Karpas-422 (cell line): ENCODE measurements at regions not wholly inside any gene's neighbourhood (a gene's known extent, or its start where the extent isn't known, plus 50 kb on each side); places are given as distances from the start of the nearest gene placed in this dataset.
A peak's percentile ranks its signal among the peaks of the same experiment; 100 is the strongest.

ENCODE experiments used
- DNase-seq: peaks from one replicate; pipeline ENCODE4 v3.0.0-alpha.2; 2015
- H2AFZ ChIP-seq: fragments of 200-600 bp; sonication (generic); 2 replicates; pipeline ENCODE4 v1.6.1; 2014; ENCODE audit warnings: antibody characterized with exemption, low read length, mixed read lengths
- H3K27ac ChIP-seq: fragments of 200-600 bp; sonication (generic); 2 replicates; pipeline ENCODE4 v1.5.1; 2014; ENCODE audit warnings: mild to moderate bottlenecking, low read length, moderate library complexity
- H3K27me3 ChIP-seq: fragments of 200-600 bp; sonication (generic); 2 replicates; pipeline ENCODE4 v1.6.1; 2014; ENCODE audit warnings: low read length, mixed read lengths
- H3K36me3 ChIP-seq: fragments of 200-600 bp; sonication (generic); 2 replicates; pipeline ENCODE4 v1.6.1; 2014; ENCODE audit warnings: low read length, mixed read lengths; ENCODE audit not compliant: insufficient read depth
- H3K4me1 ChIP-seq: fragments of 200-600 bp; sonication (generic); 2 replicates; pipeline ENCODE4 v1.6.1; 2014; ENCODE audit warnings: mild to moderate bottlenecking, low read length, mixed read lengths
- H3K4me2 ChIP-seq: fragments of 200-600 bp; sonication (generic); 2 replicates; pipeline ENCODE4 v1.6.1; 2014; ENCODE audit warnings: low read length, low read depth, mild to moderate bottlenecking; ENCODE audit not compliant: poor library complexity, severe bottlenecking
- H3K4me3 ChIP-seq: fragments of 200-600 bp; sonication (generic); 2 replicates; pipeline ENCODE4 v1.5.1; 2014; ENCODE audit warnings: mild to moderate bottlenecking, antibody characterized with exemption, low read length, mixed read lengths
- H3K79me2 ChIP-seq: fragments of 200-600 bp; sonication (generic); 2 replicates; pipeline ENCODE4 v1.6.1; 2014; ENCODE audit warnings: mild to moderate bottlenecking, low read length, mixed read lengths
- H3K9ac ChIP-seq: fragments of 200-600 bp; sonication (generic); 2 replicates; pipeline ENCODE4 v1.6.0; 2014; ENCODE audit warnings: low read length
- H3K9me2 ChIP-seq: fragments of 200-600 bp; sonication (generic), shearing (Covaris generic); replicated peaks from 2 replicates; pipeline ENCODE4 v1.6.0; 2014; ENCODE audit warnings: mild to moderate bottlenecking, low read length, moderate library complexity; ENCODE audit not compliant: insufficient read depth
- H3K9me3 ChIP-seq: fragments of 300-700, 200-600 bp; sonication (generic); 2 replicates; pipeline ENCODE4 v1.6.1; 2014; ENCODE audit warnings: low read length, mixed read lengths
- H4K20me1 ChIP-seq: fragments of 200-600 bp; sonication (generic); 2 replicates; pipeline ENCODE4 v1.6.1; 2014; ENCODE audit warnings: mild to moderate bottlenecking, antibody characterized with exemption, low read length, low read depth; ENCODE audit not compliant: insufficient read depth

DNA sequence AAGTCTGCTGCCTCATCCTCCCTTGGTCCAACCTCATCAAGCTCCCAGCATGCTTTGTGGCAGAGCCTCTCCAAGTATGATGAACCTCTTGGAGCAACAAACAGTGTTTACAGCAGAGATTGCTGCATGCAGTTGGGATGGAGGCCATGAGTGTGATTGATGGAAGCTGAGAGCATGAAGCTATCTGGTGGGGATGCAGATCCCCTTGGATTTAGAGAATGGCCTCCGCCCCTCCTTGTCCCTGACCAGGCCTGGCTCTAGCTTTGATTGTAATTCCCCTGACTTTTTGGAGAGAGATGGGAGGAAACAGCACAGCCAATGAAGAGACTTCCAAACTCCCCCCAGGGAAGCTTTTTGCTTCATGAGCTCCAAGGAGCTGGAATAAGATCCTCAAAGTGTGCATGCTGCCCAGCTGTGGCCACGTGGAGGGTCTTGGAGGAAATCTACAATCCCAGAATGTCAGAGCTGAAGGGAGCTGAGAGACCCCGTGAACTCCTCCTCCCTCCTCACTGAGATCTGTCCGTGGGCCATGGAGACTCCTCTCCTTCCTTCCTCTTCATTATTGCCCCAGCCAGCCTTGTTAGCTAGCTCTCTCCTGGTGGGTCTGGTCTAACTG lies 165.3 kb upstream of the USP24 start:
- Histone ChIP-seq H3K9ac (no peak overlapping the region), H3K4me3 (no peak overlapping the region), H3K36me3 (no peaks in the 10 kb centered on the region), H3K4me1 (no peaks in the 10 kb centered on the region), H4K20me1 (no peaks in the 10 kb centered on the region), H3K4me2 (no peak overlapping the region), H3K27me3 (no peaks in the 10 kb centered on the region), H3K9me2 (no peaks in the 10 kb centered on the region), H3K79me2 (no peaks in the 10 kb centered on the region), H3K9me3 (no peaks in the 10 kb centered on the region), H3K27ac (no peak overlapping the region), H2AFZ (no peak overlapping the region)
- DNase-seq = no peak

DNA sequence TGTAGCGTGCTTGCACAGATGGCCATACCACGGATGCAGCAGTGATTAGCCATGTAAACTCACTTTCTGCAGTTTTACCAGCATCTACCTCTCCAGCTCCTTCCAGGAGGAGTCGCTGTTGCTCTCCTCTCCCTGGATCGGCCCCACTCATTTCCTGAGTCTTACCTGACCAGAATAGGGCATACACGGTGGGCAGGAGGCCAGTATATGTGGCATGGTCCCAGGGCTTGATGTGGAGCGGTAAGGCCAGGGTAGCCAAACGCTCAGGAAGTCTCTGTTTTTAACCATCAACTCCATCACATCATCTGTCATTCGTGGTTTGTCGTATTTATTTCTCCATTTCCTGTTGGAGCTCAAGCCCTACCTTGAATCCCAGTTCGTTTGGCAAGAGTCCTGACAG lies 163.4 kb upstream of the USP24 start:
- no peak overlapping the region for H3K4me2 ChIP-seq
- H3K9me2 ChIP-seq = no peaks in the 10 kb centered on the region
- no peaks in the 10 kb centered on the region for H3K4me1 ChIP-seq
- DNase-seq = peak; percentile 73
- H3K27me3 ChIP-seq = no peaks in the 10 kb centered on the region
- H3K9me3 ChIP-seq = no peaks in the 10 kb centered on the region
- H4K20me1 ChIP-seq = no peaks in the 10 kb centered on the region
- H3K27ac ChIP-seq = no peak overlapping the region
- H3K79me2 ChIP-seq = no peaks in the 10 kb centered on the region
- H3K9ac ChIP-seq = no peak overlapping the region
- no peak overlapping the region for H3K4me3 ChIP-seq
- H3K36me3 ChIP-seq = no peaks in the 10 kb centered on the region
- H2AFZ ChIP-seq = no peak overlapping the region

DNA sequence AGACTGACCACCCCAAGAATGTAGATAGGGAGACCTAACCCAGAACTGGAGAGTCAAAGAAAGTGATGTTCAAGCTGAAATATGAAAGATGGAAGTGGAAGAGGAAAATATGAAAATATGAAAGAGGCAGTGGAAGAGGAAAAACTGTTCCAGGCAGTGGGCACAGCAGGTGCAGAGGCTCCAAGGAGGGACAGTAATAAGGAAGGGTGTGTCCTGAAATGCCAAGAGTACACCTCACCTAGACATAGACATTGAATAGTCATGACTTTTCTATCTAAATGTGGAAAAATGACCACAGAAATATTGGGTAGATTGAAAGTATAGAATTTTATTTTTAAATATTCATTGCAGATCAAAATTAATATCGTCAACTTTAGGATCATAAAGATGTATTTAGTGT lies 161.7 kb upstream of the USP24 start:
- Histone ChIP-seq H3K9ac (no peak overlapping the region), H3K27me3 (no peaks in the 10 kb centered on the region), H3K27ac (no peak overlapping the region), H3K4me3 (no peak overlapping the region), H3K4me2 (no peak overlapping the region), H4K20me1 (no peaks in the 10 kb centered on the region), H3K4me1 (no peaks in the 10 kb centered on the region), H3K9me3 (no peaks in the 10 kb centered on the region), H3K36me3 (no peaks in the 10 kb centered on the region), H3K9me2 (0 out of 2 replicates have a peak, but pooled peaks cover 3% of the 10 kb centered on the region), H3K79me2 (no peaks in the 10 kb centered on the region), H2AFZ (no peak overlapping the region)
- DNase-seq = no peak

DNA sequence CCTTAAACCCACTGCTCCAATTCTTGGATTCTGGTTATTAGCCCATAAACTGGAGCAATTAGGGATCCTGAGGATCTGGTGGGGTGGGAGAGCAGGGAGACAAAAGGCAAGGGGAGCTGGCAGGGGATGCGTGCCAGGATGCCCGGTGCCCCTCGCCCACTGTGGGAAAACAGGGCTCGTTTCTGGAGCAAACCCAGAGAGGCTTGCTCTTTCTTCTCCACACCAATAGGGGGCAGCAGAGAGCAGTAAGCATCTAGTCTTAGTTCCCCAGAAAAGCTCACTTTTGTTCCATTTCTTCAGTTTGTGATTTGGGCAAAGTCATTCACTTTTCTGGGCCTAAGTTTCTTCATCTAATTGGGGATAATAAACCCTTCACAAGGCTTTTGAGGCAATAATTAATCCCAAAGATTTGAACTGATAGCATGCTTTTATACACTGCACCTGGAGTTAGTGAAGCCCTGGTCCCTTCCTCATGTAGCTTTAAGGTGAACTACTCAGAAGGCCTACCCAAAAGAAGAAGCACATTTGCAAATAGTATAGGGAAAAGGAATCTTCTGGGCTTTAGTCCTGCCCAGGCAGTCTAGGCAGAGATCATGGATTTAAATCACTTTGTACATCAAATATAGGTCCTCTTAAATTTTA lies 160.6 kb upstream of the USP24 start:
- Histone ChIP-seq H3K9ac (no peak overlapping the region), H3K4me1 (no peaks in the 10 kb centered on the region), H3K36me3 (no peaks in the 10 kb centered on the region)

DNA sequence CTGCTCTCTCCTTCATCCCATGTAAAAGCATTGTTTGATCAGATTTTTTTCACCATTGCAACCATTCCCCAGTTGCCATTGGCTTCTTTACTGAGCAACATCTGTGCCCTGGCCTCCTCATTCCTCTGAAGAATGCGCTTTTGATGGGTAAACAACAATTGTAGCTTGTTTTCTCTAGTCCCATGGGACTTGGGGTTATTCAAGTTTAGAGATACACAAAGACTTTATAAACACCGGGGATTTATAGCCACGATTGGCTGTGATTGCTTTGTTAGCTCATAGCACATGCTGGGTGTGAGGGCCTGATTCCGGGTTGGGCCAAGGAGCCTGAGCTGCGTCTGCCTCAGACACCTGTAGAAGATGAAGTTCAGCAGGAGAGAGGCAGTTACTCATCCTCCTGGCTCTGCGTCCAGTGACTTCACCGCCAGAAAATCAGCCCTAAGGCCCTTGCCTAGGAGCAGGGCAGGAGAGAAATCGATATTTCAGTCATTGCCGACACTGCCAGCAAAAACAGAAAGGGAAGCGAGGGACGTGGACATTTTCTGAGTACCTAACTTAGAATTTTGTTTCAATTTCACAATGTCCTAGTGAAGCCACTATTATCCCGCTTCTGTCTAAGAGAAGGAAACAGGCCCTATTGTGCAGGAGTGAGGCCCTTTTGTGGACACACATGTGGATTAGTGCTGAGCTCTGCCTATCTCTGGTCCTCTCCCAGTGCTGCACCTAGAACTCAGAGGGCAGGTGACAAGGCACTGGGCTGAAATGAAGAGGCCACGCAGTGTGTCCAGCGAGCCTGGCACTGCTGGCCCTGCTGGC lies 159.8 kb upstream of the USP24 start:
- H3K4me2 ChIP-seq = no peak overlapping the region
- no peak overlapping the region for H2AFZ ChIP-seq
- H3K27me3 ChIP-seq = no peaks in the 10 kb centered on the region
- H3K4me1 ChIP-seq = no peaks in the 10 kb centered on the region
- no peaks in the 10 kb centered on the region for H3K79me2 ChIP-seq
- no peaks in the 10 kb centered on the region for H3K9me3 ChIP-seq
- no peak overlapping the region for H3K4me3 ChIP-seq
- no peak for DNase-seq
- H3K9ac ChIP-seq = no peak overlapping the region
- no peaks in the 10 kb centered on the region for H3K36me3 ChIP-seq
- no peak overlapping the region for H3K27ac ChIP-seq
- 0 out of 2 replicates have a peak, but pooled peaks cover 3% of the 10 kb centered on the region for H3K9me2 ChIP-seq
- no peaks in the 10 kb centered on the region for H4K20me1 ChIP-seq

More for the DNA sequence above, 160.6 kb upstream of the USP24 start:
- no peaks in the 10 kb centered on the region for H4K20me1 ChIP-seq
- no peak overlapping the region for H3K4me2 ChIP-seq
- no peaks in the 10 kb centered on the region for H3K27me3 ChIP-seq
- DNase-seq = peak; percentile 77
- no peaks in the 10 kb centered on the region for H3K79me2 ChIP-seq
- no peaks in the 10 kb centered on the region for H3K9me3 ChIP-seq
- no peak overlapping the region for H2AFZ ChIP-seq
- H3K9me2 ChIP-seq = 0 out of 2 replicates have a peak, but pooled peaks cover 3% of the 10 kb centered on the region
- H3K27ac ChIP-seq = no peak overlapping the region
- H3K4me3 ChIP-seq = no peak overlapping the region

DNA sequence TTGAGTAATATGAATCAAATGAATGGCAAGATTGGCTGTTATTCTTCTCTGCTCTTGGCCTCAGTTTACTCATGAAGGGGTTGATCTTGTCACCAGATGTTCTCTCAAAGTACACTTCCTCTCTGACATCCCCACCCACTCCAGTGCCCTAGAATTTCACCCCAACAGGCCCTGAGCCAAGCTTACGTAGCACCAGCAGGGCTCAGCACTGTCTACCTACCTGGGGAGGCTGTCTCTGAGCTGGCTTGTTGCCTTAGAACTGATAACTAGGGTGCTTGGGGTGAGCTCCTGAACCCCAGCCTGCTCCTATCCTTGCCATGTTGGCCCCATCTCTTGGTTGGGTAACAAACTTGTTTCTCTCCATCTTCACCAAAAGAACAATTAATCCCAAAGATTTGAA lies 159.1 kb upstream of the USP24 start:
- no peaks in the 10 kb centered on the region for H4K20me1 ChIP-seq
- no peaks in the 10 kb centered on the region for H3K79me2 ChIP-seq
- H3K9me3 ChIP-seq = no peaks in the 10 kb centered on the region
- H3K27ac ChIP-seq = no peak overlapping the region
- no peaks in the 10 kb centered on the region for H3K4me1 ChIP-seq
- no peak overlapping the region for H3K9ac ChIP-seq
- H3K9me2 ChIP-seq = 0 out of 2 replicates have a peak, but pooled peaks cover 3% of the 10 kb centered on the region
- no peak overlapping the region for H2AFZ ChIP-seq
- H3K4me2 ChIP-seq = no peak overlapping the region
- no peaks in the 10 kb centered on the region for H3K27me3 ChIP-seq
- H3K36me3 ChIP-seq = no peaks in the 10 kb centered on the region
- DNase-seq = no peak
- H3K4me3 ChIP-seq = no peak overlapping the region

GRCh38 chr1:55369474-55369873 lies 154.3 kb upstream of the USP24 start:
- Histone ChIP-seq H2AFZ (no peak overlapping the region), H3K27me3 (no peaks in the 10 kb centered on the region), H3K9me3 (no peaks in the 10 kb centered on the region), H4K20me1 (no peaks in the 10 kb centered on the region), H3K4me3 (no peak overlapping the region), H3K79me2 (no peaks in the 10 kb centered on the region), H3K9me2 (0 out of 2 replicates have a peak, but pooled peaks cover 3% of the 10 kb centered on the region), H3K4me1 (no peaks in the 10 kb centered on the region), H3K9ac (no peak overlapping the region), H3K36me3 (no peaks in the 10 kb centered on the region), H3K4me2 (no peak overlapping the region), H3K27ac (no peak overlapping the region)
- no peak for DNase-seq

DNA sequence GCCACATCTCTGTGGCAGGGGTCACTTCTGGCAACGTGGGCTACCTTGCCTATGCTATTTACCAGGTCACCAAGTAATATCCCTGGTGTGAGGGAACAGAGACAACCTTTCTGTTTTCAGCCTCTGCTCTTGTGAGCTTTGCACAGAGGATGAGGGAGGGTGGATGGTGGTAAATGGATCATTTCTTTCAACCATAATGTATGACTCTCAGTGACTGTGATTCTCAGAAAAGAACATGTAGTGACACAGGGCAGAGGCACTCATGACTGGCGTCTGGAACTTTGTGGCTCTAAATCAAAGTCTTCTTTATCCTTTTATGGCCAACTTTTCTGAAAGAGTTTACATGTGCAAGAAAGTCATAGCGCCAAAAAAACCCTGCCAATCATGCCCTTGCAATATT lies 153.5 kb upstream of the USP24 start:
- H3K9me2 ChIP-seq = 0 out of 2 replicates have a peak, but pooled peaks cover 3% of the 10 kb centered on the region
- H3K27me3 ChIP-seq = no peaks in the 10 kb centered on the region
- no peak overlapping the region for H3K4me2 ChIP-seq
- no peaks in the 10 kb centered on the region for H3K79me2 ChIP-seq
- H3K36me3 ChIP-seq = no peaks in the 10 kb centered on the region
- no peak for DNase-seq
- H3K4me1 ChIP-seq = no peaks in the 10 kb centered on the region
- no peak overlapping the region for H3K4me3 ChIP-seq
- no peaks in the 10 kb centered on the region for H4K20me1 ChIP-seq
- no peak overlapping the region for H2AFZ ChIP-seq
- no peaks in the 10 kb centered on the region for H3K9me3 ChIP-seq
- H3K27ac ChIP-seq = no peak overlapping the region
- H3K9ac ChIP-seq = no peak overlapping the region
